WERI-Rb-1 (cell line): ENCODE measurements at regions not wholly inside any gene's neighbourhood (a gene's known extent, or its start where the extent isn't known, plus 50 kb on each side); places are given as distances from the start of the nearest gene placed in this dataset.

Source experiments
- DNase-seq: peaks from one replicate; pipeline ENCODE4 v3.0.0-alpha.2; 2020
- H3K27ac ChIP-seq: fragments of 250-450 bp; sonication (Bioruptor Pico); 2 replicates; pipeline ENCODE4 v1.5.1; 2020; ENCODE audit warnings: mild to moderate bottlenecking, moderate library complexity
- H3K27me3 ChIP-seq: fragments of 250-450 bp; sonication (Bioruptor Pico); 2 replicates; pipeline ENCODE4 v1.5.1; 2021; ENCODE audit warnings: mild to moderate bottlenecking, low read depth, moderate library complexity; ENCODE audit not compliant: insufficient read depth, severe bottlenecking
- H3K36me3 ChIP-seq: fragments of 250-450 bp; sonication (Bioruptor Pico); 2 replicates; pipeline ENCODE4 v1.5.1; 2020; ENCODE audit warnings: mild to moderate bottlenecking, moderate library complexity
- H3K4me3 ChIP-seq: 2 replicates; pipeline ENCODE4 v1.5.1; 2011; ENCODE audit warnings: low read depth, mild to moderate bottlenecking, control low read depth, low read length
- H3K9me3 ChIP-seq: fragments of 250-450 bp; sonication (Bioruptor Pico); 2 replicates; pipeline ENCODE4 v1.5.1; 2021; ENCODE audit warnings: mild to moderate bottlenecking, moderate library complexity; ENCODE audit not compliant: severe bottlenecking
- CTCF ChIP-seq: IDR thresholded peaks from 2 replicates; pipeline ENCODE4 v1.5.1; 2011; ENCODE audit warnings: low read depth, mild to moderate bottlenecking, control low read depth, inconsistent platforms, low read length

GRCh38 chr4:56746639-56747038, 65.5 kb upstream of the HOPX start:
- H3K36me3 ChIP-seq = no peaks in the 10 kb centered on the region
- no peak overlapping the region for H3K27ac ChIP-seq
- H3K27me3 ChIP-seq = no peaks in the 10 kb centered on the region
- H3K4me3 ChIP-seq = no peak overlapping the region
- no peak for DNase-seq
- no peak for TF ChIP-seq CTCF
- peaks cover 13% of the 10 kb centered on the region for H3K9me3 ChIP-seq

GRCh38 chr4:56745042-56745441, 63.9 kb upstream of the HOPX start:
- no peak overlapping the region for H3K4me3 ChIP-seq
- no peak for DNase-seq

GRCh38 chr4:56744030-56744429, 62.9 kb upstream of the HOPX start:
- DNase-seq = no peak
- TF ChIP-seq CTCF = no peak
- Histone ChIP-seq H3K27me3 (no peaks in the 10 kb centered on the region), H3K27ac (0 out of 2 replicates have a peak overlapping the region, but pooled peaks have one; percentile 13), H3K9me3 (peaks cover 16% of the 10 kb centered on the region), H3K4me3 (no peak overlapping the region), H3K36me3 (no peaks in the 10 kb centered on the region)

More at GRCh38 chr4:56745042-56745441, 63.9 kb upstream of the HOPX start:
- no peaks in the 10 kb centered on the region for H3K36me3 ChIP-seq
- H3K27me3 ChIP-seq = no peaks in the 10 kb centered on the region
- H3K9me3 ChIP-seq = peaks cover 16% of the 10 kb centered on the region
- no peak for TF ChIP-seq CTCF
- no peak overlapping the region for H3K27ac ChIP-seq

GRCh38 chr4:56743550-56743949, 62.5 kb upstream of the HOPX start:
- no peaks in the 10 kb centered on the region for H3K36me3 ChIP-seq
- no peak overlapping the region for H3K4me3 ChIP-seq
- peaks cover 16% of the 10 kb centered on the region for H3K9me3 ChIP-seq
- H3K27ac ChIP-seq = peak overlapping the region; percentile 13; the same call in 1 of the 2 replicates
- peak; percentile 42 for DNase-seq
- TF ChIP-seq CTCF = no peak
- no peaks in the 10 kb centered on the region for H3K27me3 ChIP-seq

- TF ChIP-seq CTCF = no peak
- DNase-seq = no peak
- no peak overlapping the region for H3K27ac ChIP-seq
These were observed 61.2 kb upstream of the HOPX start for GRCh38 chr4:56742080-56742871.

More at GRCh38 chr4:56742080-56742871, 61.2 kb upstream of the HOPX start:
- peaks cover 19% of the 10 kb centered on the region for H3K9me3 ChIP-seq
- H3K36me3 ChIP-seq = no peaks in the 10 kb centered on the region
- H3K27me3 ChIP-seq = no peaks in the 10 kb centered on the region
- H3K4me3 ChIP-seq = no peak overlapping the region
